ENCODE measurements at regions not wholly inside any gene's neighbourhood (a gene's known extent, or its start where the extent isn't known, plus 50 kb on each side); places are given as distances from the start of the nearest gene placed in this dataset.

DNA sequence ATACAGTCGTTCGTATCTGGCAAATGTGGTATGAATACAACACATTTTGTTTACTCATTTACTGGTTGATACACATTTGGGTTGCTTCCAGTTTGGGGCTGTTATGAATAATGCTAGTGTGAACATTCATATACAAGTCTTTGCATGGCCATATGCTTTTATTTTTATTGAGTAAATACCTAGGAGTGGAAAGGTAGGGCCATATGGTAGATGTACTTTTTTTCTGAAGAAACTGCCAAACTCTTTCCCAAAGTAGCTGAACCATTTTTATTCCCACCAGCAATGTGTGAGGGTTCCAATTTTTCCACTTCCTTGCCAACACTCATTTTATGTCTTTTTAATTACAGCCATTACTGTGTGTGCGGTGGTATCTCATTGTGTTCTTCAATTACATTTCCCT is 496.2 kb upstream of the NRXN1 start:
- no peak overlapping the region for H3K4me3 ChIP-seq (ENCODE audit: low read depth, low read length)
- H3K36me3 ChIP-seq (ENCODE audit: control insufficient read depth in 2 of 2, insufficient read depth in 1 of 2, low read length in 2 of 2), result no peaks in the 10 kb centered on the region
- TF ChIP-seq ZNF221 (tag by site-specific recombination; IDR thresholded peaks at IDR 0.05; ENCODE audit: borderline replicate concordance), result no peak
- TF ChIP-seq GLI4 (tag by site-specific recombination; IDR thresholded peaks at IDR 0.05), result no peak
- TF ChIP-seq ZNF132 (tag by site-specific recombination; IDR thresholded peaks at IDR 0.05; ENCODE audit: borderline replicate concordance), result no peak
- TF ChIP-seq ZNF112 (tag by site-specific recombination; IDR thresholded peaks at IDR 0.05), result no peak
- TF ChIP-seq ZNF530 (tag by site-specific recombination; IDR thresholded peaks at IDR 0.05; ENCODE audit: low read depth), result no peak
- no peak for TF ChIP-seq ZNF175 (tag by site-specific recombination; IDR thresholded peaks at IDR 0.05)
- TF ChIP-seq ZNF239 (tag by site-specific recombination; IDR thresholded peaks at IDR 0.05), result no peak
- no peak for TF ChIP-seq ZNF202 (tag by site-specific recombination; IDR thresholded peaks at IDR 0.05; ENCODE audit: borderline replicate concordance)
- no peak for TF ChIP-seq ZNF830 (tag by site-specific recombination; IDR thresholded peaks at IDR 0.05; ENCODE audit: low read depth)
- TF ChIP-seq ZFHX2 (tag by site-specific recombination; conservative IDR thresholded peaks at IDR 0.05), result no peak
- TF ChIP-seq ZBTB17 (tag by site-specific recombination; IDR thresholded peaks at IDR 0.05), result no peak
- H3K4me1 ChIP-seq (ENCODE audit: control insufficient read depth, insufficient read depth, low read length), result no peaks in the 10 kb centered on the region
- ChIA-PET POLR2A (no interaction called here), CTCF (no interaction called here)
- H3K9me3 ChIP-seq (ENCODE audit: control insufficient read depth, insufficient read depth, low read depth, low read length), result no peaks in the 10 kb centered on the region
- H3K27ac ChIP-seq (ENCODE audit: extremely low read depth, low read depth, low read length), result no peak overlapping the region

DNA sequence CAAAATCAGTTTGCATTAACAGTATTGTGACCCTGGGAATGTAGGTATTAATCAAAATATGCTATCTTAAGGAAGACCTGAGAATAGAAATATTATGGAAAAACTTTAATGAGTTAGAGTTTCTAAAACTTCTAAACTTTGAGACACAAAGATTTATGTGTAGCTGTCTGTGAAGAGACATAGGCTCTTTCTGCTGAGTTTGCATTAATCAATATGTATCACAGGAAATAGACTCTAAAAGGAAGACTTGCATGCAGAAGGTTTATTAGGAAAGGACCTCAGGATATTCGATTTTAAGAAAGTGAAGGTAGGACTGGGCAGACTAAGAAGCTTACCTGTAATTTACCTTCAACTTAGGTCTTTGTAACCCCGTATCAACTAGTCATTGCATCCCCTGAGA is 494.8 kb upstream of the NRXN1 start:
- TF ChIP-seq ZNF530 (tag by site-specific recombination; IDR thresholded peaks at IDR 0.05; ENCODE audit: low read depth), result no peak
- TF ChIP-seq ZNF174 (tag by site-specific recombination; IDR thresholded peaks at IDR 0.05), result no peak
- TF ChIP-seq ZNF266 (tag by site-specific recombination; IDR thresholded peaks at IDR 0.05; ENCODE audit: low read depth), result no peak
- TF ChIP-seq ZNF692 (tag by site-specific recombination; IDR thresholded peaks at IDR 0.05), result no peak
- TF ChIP-seq ZBTB21 (tag by site-specific recombination; IDR thresholded peaks at IDR 0.05), result no peak
- TF ChIP-seq ZNF311 (tag by site-specific recombination; IDR thresholded peaks at IDR 0.05; ENCODE audit: borderline replicate concordance), result no peak
- no peak for TF ChIP-seq TRIM28 (IDR thresholded peaks at IDR 0.05; ENCODE audit: borderline replicate concordance, low read length)
- no peak for TF ChIP-seq PRDM1 (tag by site-specific recombination; IDR thresholded peaks at IDR 0.05)
- TF ChIP-seq ZNF114 (tag by site-specific recombination; IDR thresholded peaks at IDR 0.05), result no peak
- no peak for TF ChIP-seq GLI2 (tag by site-specific recombination; IDR thresholded peaks at IDR 0.05; ENCODE audit: borderline replicate concordance, low read depth)
- no peak for TF ChIP-seq KLF7 (tag by site-specific recombination; IDR thresholded peaks at IDR 0.05; ENCODE audit: borderline replicate concordance)
- POLR2A ChIA-PET, result no interaction called here
- CTCF ChIA-PET, result no interaction called here
- H3K4me1 ChIP-seq (ENCODE audit: control insufficient read depth, insufficient read depth, low read length), result no peaks in the 10 kb centered on the region
- no peaks in the 10 kb centered on the region for H3K36me3 ChIP-seq (ENCODE audit: control insufficient read depth in 2 of 2, insufficient read depth in 1 of 2, low read length in 2 of 2)
- no peak overlapping the region for H3K27ac ChIP-seq (ENCODE audit: extremely low read depth, low read depth, low read length)
- H3K9me3 ChIP-seq (ENCODE audit: control insufficient read depth, insufficient read depth, low read depth, low read length), result no peaks in the 10 kb centered on the region
- H3K4me3 ChIP-seq (ENCODE audit: low read depth, low read length), result no peak overlapping the region

DNA sequence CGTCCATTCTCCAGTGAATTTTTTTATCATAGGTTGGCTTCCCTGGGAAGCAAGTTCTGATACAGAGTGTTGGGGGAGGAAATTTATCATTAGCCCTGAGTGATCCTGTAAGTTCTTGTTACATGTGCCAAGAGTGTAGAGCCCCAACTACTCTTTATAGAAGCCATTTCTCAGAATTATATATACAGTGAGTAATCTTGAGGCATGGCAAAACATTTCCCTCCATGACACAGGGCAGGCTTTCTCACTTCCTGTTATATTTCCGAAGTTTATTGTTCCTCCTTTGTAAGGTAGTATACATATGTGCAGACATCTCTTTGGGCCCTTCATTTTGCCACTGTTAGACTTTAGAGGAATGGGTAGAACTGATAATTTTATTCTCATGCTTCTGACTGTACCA is 484.7 kb upstream of the NRXN1 start:
- ChIA-PET CTCF (no interaction called here), POLR2A (no interaction called here)
- TF ChIP-seq, protein P1, sequence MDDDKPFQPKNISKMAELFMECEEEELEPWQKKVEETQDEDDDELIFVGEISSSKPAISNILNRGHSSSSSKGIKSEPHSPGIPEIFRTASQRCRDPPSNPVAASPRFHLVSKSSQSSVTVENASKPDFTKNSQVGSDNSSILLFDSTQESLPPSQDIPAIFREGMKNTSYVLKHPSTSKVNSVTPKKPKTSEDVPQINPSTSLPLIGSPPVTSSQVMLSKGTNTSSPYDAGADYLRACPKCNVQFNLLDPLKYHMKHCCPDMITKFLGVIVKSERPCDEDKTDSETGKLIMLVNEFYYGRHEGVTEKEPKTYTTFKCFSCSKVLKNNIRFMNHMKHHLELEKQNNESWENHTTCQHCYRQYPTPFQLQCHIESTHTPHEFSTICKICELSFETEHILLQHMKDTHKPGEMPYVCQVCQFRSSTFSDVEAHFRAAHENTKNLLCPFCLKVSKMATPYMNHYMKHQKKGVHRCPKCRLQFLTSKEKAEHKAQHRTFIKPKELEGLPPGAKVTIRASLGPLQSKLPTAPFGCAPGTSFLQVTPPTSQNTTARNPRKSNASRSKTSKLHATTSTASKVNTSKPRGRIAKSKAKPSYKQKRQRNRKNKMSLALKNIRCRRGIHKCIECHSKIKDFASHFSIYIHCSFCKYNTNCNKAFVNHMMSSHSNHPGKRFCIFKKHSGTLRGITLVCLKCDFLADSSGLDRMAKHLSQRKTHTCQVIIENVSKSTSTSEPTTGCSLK (tag by site-specific recombination; IDR thresholded peaks at IDR 0.05), result no peak
- no peak for TF ChIP-seq KLF8 (tag by site-specific recombination; IDR thresholded peaks at IDR 0.05)
- no peak overlapping the region for H3K27ac ChIP-seq (ENCODE audit: extremely low read depth, low read depth, low read length)
- H3K36me3 ChIP-seq (ENCODE audit: control insufficient read depth in 2 of 2, insufficient read depth in 1 of 2, low read length in 2 of 2), result no peaks in the 10 kb centered on the region
- no peaks in the 10 kb centered on the region for H3K9me3 ChIP-seq (ENCODE audit: control insufficient read depth, insufficient read depth, low read depth, low read length)
- H3K4me1 ChIP-seq (ENCODE audit: control insufficient read depth, insufficient read depth, low read length), result no peaks in the 10 kb centered on the region
- H3K4me3 ChIP-seq (ENCODE audit: low read depth, low read length), result no peak overlapping the region
